Keratinocyte (primary cell): ENCODE measurements at regions not wholly inside any gene's neighbourhood (a gene's known extent, or its start where the extent isn't known, plus 50 kb on each side); places are given as distances from the start of the nearest gene placed in this dataset.

ENCODE experiments used
- EZH2 ChIP-seq: IDR thresholded peaks from one replicate; pipeline ENCODE4 v1.6.1; 2012; ENCODE audit warnings: inconsistent platforms, mild to moderate bottlenecking, low read length, moderate library complexity
- TF ChIP-seq, protein P1 (sequence below), 3 experiments: IDR thresholded peaks in 1 of 3; conservative IDR thresholded peaks in 1 of 3; optimal IDR thresholded peaks in 1 of 3; 2 replicates in 2 of 3; 3 replicates in 1 of 3; pipeline versions ENCODE3 to v1.5.1; 2011; ENCODE audit warnings: low read length in 3 of 3, mild to moderate bottlenecking in 3 of 3, moderate library complexity in 2 of 3, control low read depth in 1 of 3, inconsistent platforms in 1 of 3; ENCODE audit not compliant: insufficient read depth in 2 of 3; ENCODE audit errors: extremely low read depth in 1 of 3

- TF ChIP-seq, protein P1, sequence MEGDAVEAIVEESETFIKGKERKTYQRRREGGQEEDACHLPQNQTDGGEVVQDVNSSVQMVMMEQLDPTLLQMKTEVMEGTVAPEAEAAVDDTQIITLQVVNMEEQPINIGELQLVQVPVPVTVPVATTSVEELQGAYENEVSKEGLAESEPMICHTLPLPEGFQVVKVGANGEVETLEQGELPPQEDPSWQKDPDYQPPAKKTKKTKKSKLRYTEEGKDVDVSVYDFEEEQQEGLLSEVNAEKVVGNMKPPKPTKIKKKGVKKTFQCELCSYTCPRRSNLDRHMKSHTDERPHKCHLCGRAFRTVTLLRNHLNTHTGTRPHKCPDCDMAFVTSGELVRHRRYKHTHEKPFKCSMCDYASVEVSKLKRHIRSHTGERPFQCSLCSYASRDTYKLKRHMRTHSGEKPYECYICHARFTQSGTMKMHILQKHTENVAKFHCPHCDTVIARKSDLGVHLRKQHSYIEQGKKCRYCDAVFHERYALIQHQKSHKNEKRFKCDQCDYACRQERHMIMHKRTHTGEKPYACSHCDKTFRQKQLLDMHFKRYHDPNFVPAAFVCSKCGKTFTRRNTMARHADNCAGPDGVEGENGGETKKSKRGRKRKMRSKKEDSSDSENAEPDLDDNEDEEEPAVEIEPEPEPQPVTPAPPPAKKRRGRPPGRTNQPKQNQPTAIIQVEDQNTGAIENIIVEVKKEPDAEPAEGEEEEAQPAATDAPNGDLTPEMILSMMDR (optimal IDR thresholded peaks at IDR 0.05 in 1 of 3, IDR thresholded peaks at IDR 0.05 in 1 of 3, conservative IDR thresholded peaks at IDR 0.05 in 1 of 3; ENCODE audit: extremely low read depth in 1 of 3, insufficient read depth in 2 of 3, low read length in 3 of 3), result no peak
- no peak for TF ChIP-seq EZH2
Measured at GRCh38 chr2:199627417-199627816, 169.7 kb upstream of the SATB2 start.
